ENCODE measurements at regions not wholly inside any gene's neighbourhood (a gene's known extent, or its start where the extent isn't known, plus 50 kb on each side); places are given as distances from the start of the nearest gene placed in this dataset.

DNA sequence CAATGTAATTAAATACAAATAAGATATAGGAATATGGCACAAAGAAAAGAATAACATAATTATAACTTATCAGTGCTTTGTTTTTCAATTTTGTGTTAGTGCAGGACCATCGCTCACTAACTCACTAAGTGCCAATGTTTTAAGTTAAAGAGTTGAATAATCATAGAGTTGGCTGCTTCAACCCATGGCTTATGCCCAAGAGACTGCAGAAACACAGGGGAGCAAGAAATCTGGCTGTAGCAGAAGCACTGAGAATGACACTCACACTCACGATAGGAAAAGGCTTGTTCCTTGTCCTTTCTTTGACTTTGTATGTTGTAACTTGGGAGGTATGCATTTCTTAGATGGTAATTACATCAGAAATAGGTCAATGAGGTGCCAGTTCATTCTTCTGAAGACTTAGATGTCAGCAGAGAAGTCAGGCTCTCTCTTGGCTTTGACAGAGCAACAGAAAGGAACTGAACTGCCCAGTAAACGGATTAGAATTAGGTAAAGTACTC, 852.2 kb downstream of the LRRTM4 start:
- TF ChIP-seq RAD21 (IDR thresholded peaks at IDR 0.05; ENCODE audit: low read depth) (no peak), POLR2A (IDR thresholded peaks at IDR 0.05; ENCODE audit: borderline replicate concordance, extremely low read depth, insufficient read depth, insufficient read length) (no peak), TCF7L2 (IDR thresholded peaks at IDR 0.05; ENCODE audit: borderline replicate concordance, extremely low read depth, insufficient read depth, insufficient read length) (no peak), MAX (IDR thresholded peaks at IDR 0.05) (no peak), ATF3 (IDR thresholded peaks at IDR 0.05) (no peak), SRF (IDR thresholded peaks at IDR 0.05; ENCODE audit: low read depth) (no peak), FOSL1 (IDR thresholded peaks at IDR 0.05; ENCODE audit: low read depth) (no peak), YY1 (IDR thresholded peaks at IDR 0.05; ENCODE audit: extremely low read depth, insufficient replicate concordance, low read depth, low read length) (no peak), SP1 (IDR thresholded peaks at IDR 0.05; ENCODE audit: low read depth) (no peak), EGR1 (IDR thresholded peaks at IDR 0.05; ENCODE audit: low read depth) (no peak), ELF1 (IDR thresholded peaks at IDR 0.05; ENCODE audit: borderline replicate concordance, low read depth) (no peak), POLR2AphosphoS5 (IDR thresholded peaks at IDR 0.05; ENCODE audit: low read depth, low read length) (no peak)
- TF ChIP-seq, protein P1, sequence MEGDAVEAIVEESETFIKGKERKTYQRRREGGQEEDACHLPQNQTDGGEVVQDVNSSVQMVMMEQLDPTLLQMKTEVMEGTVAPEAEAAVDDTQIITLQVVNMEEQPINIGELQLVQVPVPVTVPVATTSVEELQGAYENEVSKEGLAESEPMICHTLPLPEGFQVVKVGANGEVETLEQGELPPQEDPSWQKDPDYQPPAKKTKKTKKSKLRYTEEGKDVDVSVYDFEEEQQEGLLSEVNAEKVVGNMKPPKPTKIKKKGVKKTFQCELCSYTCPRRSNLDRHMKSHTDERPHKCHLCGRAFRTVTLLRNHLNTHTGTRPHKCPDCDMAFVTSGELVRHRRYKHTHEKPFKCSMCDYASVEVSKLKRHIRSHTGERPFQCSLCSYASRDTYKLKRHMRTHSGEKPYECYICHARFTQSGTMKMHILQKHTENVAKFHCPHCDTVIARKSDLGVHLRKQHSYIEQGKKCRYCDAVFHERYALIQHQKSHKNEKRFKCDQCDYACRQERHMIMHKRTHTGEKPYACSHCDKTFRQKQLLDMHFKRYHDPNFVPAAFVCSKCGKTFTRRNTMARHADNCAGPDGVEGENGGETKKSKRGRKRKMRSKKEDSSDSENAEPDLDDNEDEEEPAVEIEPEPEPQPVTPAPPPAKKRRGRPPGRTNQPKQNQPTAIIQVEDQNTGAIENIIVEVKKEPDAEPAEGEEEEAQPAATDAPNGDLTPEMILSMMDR (IDR thresholded peaks at IDR 0.05 in 2 of 3, conservative IDR thresholded peaks at IDR 0.05 in 1 of 3; ENCODE audit: borderline replicate concordance in 1 of 3, insufficient read depth in 1 of 3, low read depth in 2 of 3, low read length in 2 of 3), result no peak
- no peaks in the 10 kb centered on the region for H4K20me1 ChIP-seq (ENCODE audit: insufficient read depth)
- ChIA-PET CTCF (no interaction called here), POLR2A (no interaction called here), RAD21 (ENCODE audit: low non-redundant PET in 1 of 2, low total read pairs in 2 of 2, uncharacterized antibody in 2 of 2, unreplicated experiment in 2 of 2) (no interaction called here)
- H3K36me3 ChIP-seq (ENCODE audit: control insufficient read depth in 1 of 2, insufficient read depth in 2 of 2, low read length in 2 of 2), result no peaks in the 10 kb centered on the region
- H3K27ac ChIP-seq (ENCODE audit: low read depth, low read length), result no peak overlapping the region
- H3K9me2 ChIP-seq (ENCODE audit: insufficient read depth), result no peaks in the 10 kb centered on the region
- no peaks in the 10 kb centered on the region for H3K79me2 ChIP-seq (ENCODE audit: insufficient read depth, low read length)
- no peak overlapping the region for H2AFZ ChIP-seq (ENCODE audit: low read depth, low read length, poor library complexity, severe bottlenecking)
- ATAC-seq (no peak), DNase-seq (ENCODE audit: low read depth, low spot score) (no peak)
- H3K9me3 ChIP-seq (ENCODE audit: control insufficient read depth in 1 of 2, insufficient read depth in 1 of 2, low read depth in 1 of 2, low read length in 2 of 2), result peaks cover 11 to 14% of the 10 kb centered on the region in 2 experiments; a peak in 2 of 4 replicates
- no peak overlapping the region for H3K9ac ChIP-seq (ENCODE audit: low read length)
- no peak overlapping the region for H3K4me2 ChIP-seq (ENCODE audit: low read length)
- intact Hi-C loops (cut with micrococcal nuclease), result no loop called here
- H3K4me1 ChIP-seq (ENCODE audit: control insufficient read depth in 1 of 2, insufficient read depth in 2 of 2, low read length in 2 of 2), result no peaks in the 10 kb centered on the region
- H3K27me3 ChIP-seq (ENCODE audit: insufficient read depth, low read length), result no peaks in the 10 kb centered on the region
- no peak overlapping the region for H3K4me3 ChIP-seq (replicated peaks in 1 of 2; ENCODE audit: low read depth in 1 of 2, low read length in 2 of 2)
- BruUV-seq (replicated peaks), result no TSS peak
